ENCODE measurements at regions not wholly inside any gene's neighbourhood (a gene's known extent, or its start where the extent isn't known, plus 50 kb on each side); places are given as distances from the start of the nearest gene placed in this dataset.

DNA sequence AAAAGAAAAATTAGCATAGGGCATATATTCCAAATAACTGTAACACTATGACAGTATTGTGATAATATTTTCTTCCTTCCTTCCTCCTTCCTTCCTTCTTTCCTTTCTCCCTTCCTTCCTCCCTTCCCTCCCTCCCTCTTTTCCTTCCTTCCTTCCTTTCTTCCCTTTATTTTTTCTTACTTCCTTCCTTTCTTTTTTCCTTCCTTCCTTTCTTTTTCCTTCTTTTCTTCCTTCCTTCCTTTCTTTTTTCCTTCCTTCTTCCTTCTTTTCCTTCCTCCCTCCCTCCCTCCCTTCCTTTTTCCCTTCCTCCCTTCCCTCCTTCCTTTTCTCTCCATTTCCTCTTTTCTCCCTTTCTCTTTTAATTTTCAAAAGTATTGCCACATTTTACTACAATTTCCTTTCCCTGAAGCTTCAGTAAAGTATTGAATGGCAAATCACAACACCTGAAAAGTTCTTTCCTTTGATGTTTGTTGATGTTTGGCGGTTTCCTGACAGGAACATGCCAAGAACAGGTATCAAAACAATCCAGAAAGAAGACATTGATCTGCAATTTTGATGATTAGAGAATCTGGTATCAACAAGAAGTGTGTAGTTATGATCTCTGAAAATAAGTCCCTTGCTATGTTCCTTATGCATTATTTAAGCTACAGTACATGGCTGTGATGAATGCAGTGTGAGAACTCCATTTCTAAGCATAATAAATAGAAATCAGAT lies 253.1 kb upstream of the EDIL3 start:
- WGBS = 100% methylated on average over 1 of the region's 1 CpG
- H3K9ac ChIP-seq (ENCODE audit: low read depth, low read length) = no peak overlapping the region
- H3K4me1 ChIP-seq (ENCODE audit: insufficient read depth, low read length) = no peaks in the 10 kb centered on the region
- H3K9me3 ChIP-seq (ENCODE audit: insufficient read depth, low read depth, low read length) = no peaks in the 10 kb centered on the region
- no peak overlapping the region for H3K4me3 ChIP-seq (ENCODE audit: low read length)
- no peaks in the 10 kb centered on the region for H3K27me3 ChIP-seq (ENCODE audit: insufficient read depth, low read length)
- H3K27ac ChIP-seq (ENCODE audit: low read depth, low read length) = no peak overlapping the region
- H3K36me3 ChIP-seq (ENCODE audit: insufficient read depth, low read length) = no peaks in the 10 kb centered on the region

DNA sequence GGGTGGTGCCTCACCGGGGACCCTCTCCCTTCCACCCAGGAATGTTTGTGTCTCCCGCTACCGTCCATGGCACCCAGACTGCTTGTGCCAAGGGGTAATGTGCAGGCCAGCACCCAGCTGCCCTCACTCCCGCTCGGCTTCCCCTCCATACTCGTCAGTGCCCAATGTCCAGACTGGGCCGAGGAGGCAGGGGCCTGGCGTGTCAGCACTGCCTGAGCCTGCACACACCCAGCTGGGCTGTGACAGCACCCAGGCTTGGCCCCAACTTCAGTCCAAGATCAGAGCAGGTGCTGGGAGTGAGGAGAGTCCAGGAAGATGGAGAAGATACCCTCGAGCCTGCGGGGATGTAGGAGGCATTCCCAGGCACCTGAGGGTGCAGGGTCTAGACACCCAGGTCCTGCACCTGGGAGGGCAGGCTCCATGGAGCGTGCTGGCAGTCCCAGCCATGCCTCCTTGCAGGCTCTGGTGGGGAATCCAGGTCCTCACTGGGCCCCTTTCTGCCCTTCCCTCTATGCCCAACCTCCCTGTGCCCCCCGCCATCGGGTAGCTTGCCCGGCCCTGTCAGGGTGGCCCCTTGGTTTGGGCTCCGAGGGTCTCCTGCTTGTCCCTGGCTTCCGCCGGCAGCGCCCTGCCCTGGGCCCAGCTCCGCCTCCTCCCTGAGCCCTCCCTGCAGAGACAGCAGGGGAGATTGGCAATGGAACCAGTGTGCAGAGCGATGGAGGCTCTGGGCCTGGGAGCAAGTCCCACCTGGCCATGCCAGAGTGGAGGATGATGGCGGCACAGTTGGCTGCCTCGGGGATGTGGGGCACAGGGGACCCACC lies 250.8 kb upstream of the EDIL3 start:
- Histone ChIP-seq H3K4me1 (ENCODE audit: insufficient read depth, low read length) (no peaks in the 10 kb centered on the region), H3K9me3 (ENCODE audit: insufficient read depth, low read depth, low read length) (no peaks in the 10 kb centered on the region), H3K27me3 (ENCODE audit: insufficient read depth, low read length) (no peaks in the 10 kb centered on the region), H3K9ac (ENCODE audit: low read depth, low read length) (no peak overlapping the region), H3K4me3 (ENCODE audit: low read length) (no peak overlapping the region), H3K36me3 (ENCODE audit: insufficient read depth, low read length) (no peaks in the 10 kb centered on the region), H3K27ac (ENCODE audit: low read depth, low read length) (no peak overlapping the region)
- WGBS = 97% methylated on average over 22 of the region's 22 CpGs

DNA sequence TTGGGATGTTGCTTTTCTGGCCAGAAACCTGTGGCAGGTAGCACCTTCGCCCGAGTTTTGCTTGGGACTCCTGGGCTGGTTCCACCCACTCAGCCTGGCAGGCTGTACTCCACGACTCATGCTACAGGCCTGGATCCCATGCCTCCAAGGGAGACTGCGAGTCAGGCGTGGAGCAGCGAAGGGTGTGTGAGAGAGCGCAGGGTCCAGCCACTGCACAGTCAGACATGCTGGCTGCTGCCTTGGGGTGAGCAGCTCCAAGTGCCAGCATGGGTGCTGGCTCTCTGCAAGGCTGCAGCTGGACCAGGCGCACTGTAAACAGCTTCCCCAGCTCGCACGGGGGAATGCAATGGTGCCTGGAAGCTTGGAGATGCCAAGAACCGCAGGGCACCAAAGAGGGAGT lies 249.6 kb upstream of the EDIL3 start:
- Histone ChIP-seq H3K36me3 (ENCODE audit: insufficient read depth, low read length) (no peaks in the 10 kb centered on the region), H3K4me1 (ENCODE audit: insufficient read depth, low read length) (no peaks in the 10 kb centered on the region), H3K27ac (ENCODE audit: low read depth, low read length) (no peak overlapping the region), H3K27me3 (ENCODE audit: insufficient read depth, low read length) (no peaks in the 10 kb centered on the region), H3K4me3 (ENCODE audit: low read length) (no peak overlapping the region), H3K9me3 (ENCODE audit: insufficient read depth, low read depth, low read length) (no peaks in the 10 kb centered on the region), H3K9ac (ENCODE audit: low read depth, low read length) (no peak overlapping the region)
- WGBS = 95% methylated on average over 11 of the region's 11 CpGs

DNA sequence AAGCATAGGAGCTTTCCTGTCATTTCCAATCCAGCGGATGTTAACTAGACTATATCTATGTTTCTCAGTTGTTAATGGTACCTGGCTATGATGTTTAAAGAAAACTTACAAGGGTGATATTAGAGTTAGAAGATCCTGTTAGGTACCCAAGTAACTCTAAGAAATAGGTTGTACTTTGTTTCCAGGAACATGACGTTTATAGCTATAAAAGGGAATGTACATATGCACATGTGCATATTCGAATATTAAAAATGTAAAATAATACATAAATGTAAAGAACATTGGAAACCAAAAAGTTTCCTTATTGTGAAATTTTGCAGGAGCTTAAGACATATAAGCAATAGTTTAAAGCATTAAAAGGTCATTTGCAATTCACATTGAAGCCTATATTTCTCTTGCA lies 247.7 kb upstream of the EDIL3 start:
- Histone ChIP-seq H3K9me3 (ENCODE audit: insufficient read depth, low read depth, low read length) (no peaks in the 10 kb centered on the region), H3K27ac (ENCODE audit: low read depth, low read length) (no peak overlapping the region), H3K27me3 (ENCODE audit: insufficient read depth, low read length) (no peaks in the 10 kb centered on the region), H3K4me3 (ENCODE audit: low read length) (no peak overlapping the region), H3K36me3 (ENCODE audit: insufficient read depth, low read length) (no peaks in the 10 kb centered on the region), H3K9ac (ENCODE audit: low read depth, low read length) (no peak overlapping the region), H3K4me1 (ENCODE audit: insufficient read depth, low read length) (no peaks in the 10 kb centered on the region)
- WGBS = 93% methylated on average over 2 of the region's 3 CpGs

DNA sequence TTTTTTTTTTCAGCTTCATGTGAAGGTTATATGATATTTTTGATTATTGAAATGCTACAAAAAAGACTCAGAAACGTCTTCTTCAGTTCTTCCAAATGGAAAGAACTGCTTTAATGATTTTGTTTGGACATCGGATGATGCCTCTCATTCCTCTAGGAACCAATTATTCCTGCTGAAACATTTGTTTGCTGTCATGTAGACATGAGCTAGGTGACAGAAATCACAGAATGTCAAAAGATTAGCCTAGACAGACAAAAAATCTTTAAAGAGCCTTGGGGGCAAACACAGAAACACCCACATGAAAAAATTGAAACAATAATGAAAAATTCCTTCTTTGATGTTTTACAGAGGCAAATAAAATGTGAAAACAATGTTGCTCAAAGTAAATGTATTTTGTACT lies 244.2 kb upstream of the EDIL3 start:
- Histone ChIP-seq H3K9me3 (ENCODE audit: insufficient read depth, low read depth, low read length) (no peaks in the 10 kb centered on the region), H3K27ac (ENCODE audit: low read depth, low read length) (no peak overlapping the region), H3K4me1 (ENCODE audit: insufficient read depth, low read length) (no peaks in the 10 kb centered on the region), H3K9ac (ENCODE audit: low read depth, low read length) (no peak overlapping the region), H3K36me3 (ENCODE audit: insufficient read depth, low read length) (no peaks in the 10 kb centered on the region), H3K4me3 (ENCODE audit: low read length) (no peak overlapping the region), H3K27me3 (ENCODE audit: insufficient read depth, low read length) (no peaks in the 10 kb centered on the region)
- WGBS = 97% methylated on average over 2 of the region's 2 CpGs

DNA sequence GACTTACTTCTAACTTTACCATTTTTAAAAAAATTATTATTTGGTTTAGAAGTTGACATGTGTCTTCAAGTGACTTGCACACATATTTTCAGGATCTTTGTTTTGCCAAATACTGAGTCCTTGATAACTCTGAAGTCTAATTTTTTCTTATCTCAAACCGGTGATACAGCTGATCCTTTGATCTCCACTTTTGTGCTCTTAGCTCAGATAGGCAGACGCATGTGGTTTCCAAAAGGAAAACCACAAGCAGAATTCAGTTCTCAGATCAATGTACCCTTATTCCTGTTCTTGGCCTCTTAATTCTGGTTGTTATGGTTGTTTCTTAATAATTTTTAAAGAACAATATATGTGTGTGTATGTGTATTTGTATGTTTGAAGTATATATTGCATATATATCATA lies 238.3 kb upstream of the EDIL3 start:
- H3K9ac ChIP-seq (ENCODE audit: low read depth, low read length) = no peak overlapping the region

DNA sequence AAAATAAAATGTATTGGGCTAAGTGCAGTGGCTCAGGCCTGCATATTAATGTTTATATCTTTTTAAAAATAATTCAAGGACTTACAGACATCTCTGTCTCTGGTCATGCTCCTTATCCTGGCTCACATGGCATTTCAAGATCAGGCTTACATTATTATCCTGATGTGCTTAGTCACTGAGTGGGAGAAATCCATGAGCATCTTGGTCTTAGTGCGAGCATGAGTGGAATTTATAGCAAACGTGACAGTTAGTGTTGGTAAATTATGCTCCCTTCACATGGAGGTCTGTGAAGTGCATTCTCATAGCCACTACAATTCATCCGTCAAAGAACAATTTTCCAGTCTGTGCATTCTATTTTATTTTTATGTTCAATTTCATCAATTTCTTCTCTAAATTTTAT lies 237.8 kb upstream of the EDIL3 start:
- no peaks in the 10 kb centered on the region for H3K27me3 ChIP-seq (ENCODE audit: insufficient read depth, low read length)
- no peak overlapping the region for H3K4me3 ChIP-seq (ENCODE audit: low read length)
- no peaks in the 10 kb centered on the region for H3K4me1 ChIP-seq (ENCODE audit: insufficient read depth, low read length)
- H3K9ac ChIP-seq (ENCODE audit: low read depth, low read length) = no peak overlapping the region
- H3K36me3 ChIP-seq (ENCODE audit: insufficient read depth, low read length) = no peaks in the 10 kb centered on the region
- WGBS = 96% methylated on average over 3 of the region's 3 CpGs
- no peaks in the 10 kb centered on the region for H3K9me3 ChIP-seq (ENCODE audit: insufficient read depth, low read depth, low read length)
- no peak overlapping the region for H3K27ac ChIP-seq (ENCODE audit: low read depth, low read length)

More for the DNA sequence above, 238.3 kb upstream of the EDIL3 start:
- Histone ChIP-seq H3K9me3 (ENCODE audit: insufficient read depth, low read depth, low read length) (no peaks in the 10 kb centered on the region), H3K27ac (ENCODE audit: low read depth, low read length) (no peak overlapping the region), H3K4me1 (ENCODE audit: insufficient read depth, low read length) (no peaks in the 10 kb centered on the region), H3K27me3 (ENCODE audit: insufficient read depth, low read length) (no peaks in the 10 kb centered on the region), H3K4me3 (ENCODE audit: low read length) (no peak overlapping the region), H3K36me3 (ENCODE audit: insufficient read depth, low read length) (no peaks in the 10 kb centered on the region)
- 92% methylated on average over 2 of the region's 2 CpGs for WGBS

DNA sequence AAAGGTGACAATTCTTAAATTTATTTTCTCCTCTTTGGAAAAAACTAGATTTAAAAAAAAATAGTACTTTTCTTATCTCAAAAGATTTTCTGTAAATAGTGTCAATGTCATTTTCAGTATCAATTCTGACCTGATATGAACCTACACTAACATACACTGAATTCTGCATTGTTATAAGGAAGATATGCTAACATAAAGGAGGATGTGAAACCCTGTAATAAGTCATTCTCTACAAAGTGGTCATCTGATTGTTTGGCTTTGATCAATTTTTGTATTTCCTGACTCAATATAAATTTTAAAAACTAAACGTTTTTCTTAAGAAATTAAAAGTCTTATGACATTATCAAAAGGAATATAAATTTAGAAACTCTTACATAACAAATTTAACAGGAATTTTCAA lies 233.6 kb upstream of the EDIL3 start:
- no peaks in the 10 kb centered on the region for H3K9me3 ChIP-seq (ENCODE audit: insufficient read depth, low read depth, low read length)
- H3K27ac ChIP-seq (ENCODE audit: low read depth, low read length) = no peak overlapping the region
- H3K27me3 ChIP-seq (ENCODE audit: insufficient read depth, low read length) = no peaks in the 10 kb centered on the region
- WGBS = no CpG with 5 or more reads among the region's 1 CpG
- H3K36me3 ChIP-seq (ENCODE audit: insufficient read depth, low read length) = no peaks in the 10 kb centered on the region
- no peak overlapping the region for H3K9ac ChIP-seq (ENCODE audit: low read depth, low read length)
- no peaks in the 10 kb centered on the region for H3K4me1 ChIP-seq (ENCODE audit: insufficient read depth, low read length)
- no peak overlapping the region for H3K4me3 ChIP-seq (ENCODE audit: low read length)

DNA sequence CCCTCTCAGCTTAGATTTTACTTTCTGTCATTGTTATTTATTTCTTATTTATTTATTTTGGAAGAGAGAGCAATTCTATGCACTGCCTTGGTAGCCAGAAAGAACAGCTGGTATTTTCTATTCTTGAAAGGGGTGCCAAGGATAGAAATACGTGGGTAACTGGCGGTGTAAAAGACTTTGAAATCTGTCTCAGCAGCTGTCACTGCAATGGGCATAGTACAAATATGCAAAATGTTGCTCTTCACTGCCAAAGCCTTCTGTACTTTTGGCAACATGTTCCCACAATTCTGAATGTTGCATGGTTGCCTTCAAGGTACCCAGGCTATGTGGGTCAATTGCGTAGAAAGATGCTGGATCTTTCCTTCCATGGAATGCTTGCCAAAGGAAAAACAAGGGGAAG lies 230.2 kb upstream of the EDIL3 start:
- H3K27me3 ChIP-seq (ENCODE audit: insufficient read depth, low read length) = no peaks in the 10 kb centered on the region
- H3K4me3 ChIP-seq (ENCODE audit: low read length) = no peak overlapping the region
- H3K36me3 ChIP-seq (ENCODE audit: insufficient read depth, low read length) = no peaks in the 10 kb centered on the region
- 90% methylated on average over 3 of the region's 3 CpGs for WGBS
- H3K9me3 ChIP-seq (ENCODE audit: insufficient read depth, low read depth, low read length) = no peaks in the 10 kb centered on the region
- no peak overlapping the region for H3K9ac ChIP-seq (ENCODE audit: low read depth, low read length)
- no peak overlapping the region for H3K27ac ChIP-seq (ENCODE audit: low read depth, low read length)
- no peaks in the 10 kb centered on the region for H3K4me1 ChIP-seq (ENCODE audit: insufficient read depth, low read length)

DNA sequence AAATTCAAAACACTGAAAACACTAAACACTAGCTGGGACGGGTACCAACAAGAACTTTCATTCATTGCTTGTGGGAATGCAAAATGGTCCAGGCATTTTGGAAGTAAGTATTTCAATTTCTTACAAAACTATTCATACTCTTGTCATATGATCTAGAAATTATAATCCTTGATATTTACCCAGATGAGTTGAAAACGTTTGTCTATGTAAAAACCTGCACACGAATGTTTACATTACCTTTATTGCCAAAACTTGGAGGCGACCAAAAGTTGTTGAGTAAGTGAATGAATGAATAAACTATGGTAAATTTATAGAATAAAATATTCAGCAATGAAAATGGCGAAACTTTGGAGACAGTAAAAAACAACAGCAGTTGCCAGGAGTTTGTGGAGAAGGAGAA lies 222.1 kb upstream of the EDIL3 start:
- 95% methylated on average over 4 of the region's 5 CpGs for WGBS
- H3K4me3 ChIP-seq (ENCODE audit: low read length) = no peak overlapping the region
- no peaks in the 10 kb centered on the region for H3K27me3 ChIP-seq (ENCODE audit: insufficient read depth, low read length)
- peaks cover 29% of the 10 kb centered on the region for H3K4me1 ChIP-seq (ENCODE audit: insufficient read depth, low read length)
- no peaks in the 10 kb centered on the region for H3K9me3 ChIP-seq (ENCODE audit: insufficient read depth, low read depth, low read length)
- H3K27ac ChIP-seq (ENCODE audit: low read depth, low read length) = no peak overlapping the region
- H3K36me3 ChIP-seq (ENCODE audit: insufficient read depth, low read length) = no peaks in the 10 kb centered on the region
- no peak overlapping the region for H3K9ac ChIP-seq (ENCODE audit: low read depth, low read length)

DNA sequence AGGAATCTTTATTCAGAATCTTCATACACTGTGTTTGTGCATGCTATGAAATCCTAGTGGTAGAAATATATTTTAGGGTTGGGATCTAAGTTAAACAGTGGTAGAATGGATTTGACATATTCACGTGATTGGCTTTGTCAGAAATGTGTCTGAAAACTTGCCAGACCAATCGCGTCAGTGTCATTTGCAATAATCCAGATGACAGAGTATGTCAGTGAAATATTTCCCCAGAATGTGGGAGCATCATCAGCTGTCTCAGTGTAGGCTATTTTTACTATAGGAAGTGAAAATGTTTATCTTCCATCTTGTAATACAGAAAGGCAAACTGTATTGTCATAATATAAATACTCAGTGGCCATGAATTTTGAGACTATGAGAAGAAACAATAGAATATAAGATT lies 220.6 kb upstream of the EDIL3 start:
- WGBS = 97% methylated on average over 3 of the region's 3 CpGs
- Histone ChIP-seq H3K27ac (ENCODE audit: low read depth, low read length) (no peak overlapping the region), H3K27me3 (ENCODE audit: insufficient read depth, low read length) (no peaks in the 10 kb centered on the region), H3K9ac (ENCODE audit: low read depth, low read length) (no peak overlapping the region), H3K4me3 (ENCODE audit: low read length) (no peak overlapping the region), H3K36me3 (ENCODE audit: insufficient read depth, low read length) (no peaks in the 10 kb centered on the region), H3K4me1 (ENCODE audit: insufficient read depth, low read length) (peaks cover 32% of the 10 kb centered on the region), H3K9me3 (ENCODE audit: insufficient read depth, low read depth, low read length) (no peaks in the 10 kb centered on the region)
